Suprapubic skin (tissue), 4 donors: ENCODE measurements at regions not wholly inside any gene's neighbourhood (a gene's known extent, or its start where the extent isn't known, plus 50 kb on each side); places are given as distances from the start of the nearest gene placed in this dataset.

Source experiments
- DNase-seq, 2 donors: peaks; one replicate each; pipeline ENCODE4 v3.0.0-alpha.2; 2019; ENCODE audit warnings: low spot score in 2 of 2
- H3K27ac ChIP-seq: fragments of 200-600 bp; sonication (generic); one replicate; pipeline ENCODE4 v1.5.1; 2019
- H3K27me3 ChIP-seq: fragments of 200-600 bp; sonication (generic); one replicate; pipeline ENCODE4 v1.5.1; 2019
- H3K36me3 ChIP-seq: fragments of 200-600 bp; sonication (generic); one replicate; pipeline ENCODE4 v1.5.1; 2019
- H3K4me1 ChIP-seq: fragments of 200-600 bp; sonication (generic); one replicate; pipeline ENCODE4 v1.5.1; 2019
- H3K4me3 ChIP-seq: fragments of 200-600 bp; sonication (generic); one replicate; pipeline ENCODE4 v1.5.1; 2019; ENCODE audit warnings: mild to moderate bottlenecking
- H3K9me3 ChIP-seq: fragments of 200-600 bp; sonication (generic); one replicate; pipeline ENCODE4 v1.5.1; 2019
- EP300 ChIP-seq: sonication (generic); formaldehyde crosslinking; IDR thresholded peaks from one replicate; pipeline ENCODE4 v1.6.1; 2017; ENCODE audit warnings: antibody characterized with exemption
- POLR2AphosphoS5 ChIP-seq, 3 donors: sonication (generic); formaldehyde crosslinking; IDR thresholded peaks; one replicate each; pipeline ENCODE4 v1.6.1; 2017; ENCODE audit warnings: antibody characterized with exemption in 3 of 3
- WGBS: methylation state at CpG from one replicate; pipeline ENCODE4 v1.1.5; 2018; 5-methylcytosine and 5-hydroxymethylcytosine counted together
- TF ChIP-seq, protein P1 (sequence below), 2 donors: fragments of 200-600 bp in 1 of 2; fragments of 450-650 bp in 1 of 2; sonication (generic) in 1 of 2; IDR thresholded peaks; one replicate each; pipeline ENCODE4 v1.5.1; 2016 to 2019; ENCODE audit warnings: antibody characterized with exemption in 2 of 2, mild to moderate bottlenecking in 1 of 2, moderate library complexity in 1 of 2

DNA sequence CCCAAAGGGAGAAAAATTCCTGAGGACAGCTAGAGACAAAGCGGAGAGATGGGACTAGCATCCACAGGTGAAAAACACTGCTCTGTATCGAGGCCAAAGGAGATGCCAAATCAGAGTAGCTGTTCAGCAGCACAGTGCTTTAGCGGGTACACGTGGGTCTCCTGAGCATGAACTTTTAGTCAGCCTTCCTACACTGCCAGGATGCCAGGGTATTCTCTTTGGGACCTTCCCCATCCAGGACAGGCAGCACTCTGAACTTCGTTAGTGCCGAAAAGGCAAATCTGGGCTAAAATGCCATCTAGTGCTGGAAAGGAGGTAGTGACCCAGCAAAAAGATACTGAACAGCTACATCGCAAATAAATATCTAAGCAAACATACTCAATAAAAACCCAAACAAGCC, 64.9 kb downstream of the C6orf58 start:
- 39% methylated on average over 7 of the region's 7 CpGs for WGBS
- Histone ChIP-seq H3K27me3 (peaks cover 6% of the 10 kb centered on the region), H3K4me3 (no peak overlapping the region), H3K4me1 (no peaks in the 10 kb centered on the region), H3K36me3 (no peaks in the 10 kb centered on the region), H3K27ac (no peak overlapping the region), H3K9me3 (no peaks in the 10 kb centered on the region)
- DNase-seq: no peak
- no peak for TF ChIP-seq POLR2AphosphoS5 (IDR thresholded peaks at IDR 0.05)
- TF ChIP-seq, protein P1, sequence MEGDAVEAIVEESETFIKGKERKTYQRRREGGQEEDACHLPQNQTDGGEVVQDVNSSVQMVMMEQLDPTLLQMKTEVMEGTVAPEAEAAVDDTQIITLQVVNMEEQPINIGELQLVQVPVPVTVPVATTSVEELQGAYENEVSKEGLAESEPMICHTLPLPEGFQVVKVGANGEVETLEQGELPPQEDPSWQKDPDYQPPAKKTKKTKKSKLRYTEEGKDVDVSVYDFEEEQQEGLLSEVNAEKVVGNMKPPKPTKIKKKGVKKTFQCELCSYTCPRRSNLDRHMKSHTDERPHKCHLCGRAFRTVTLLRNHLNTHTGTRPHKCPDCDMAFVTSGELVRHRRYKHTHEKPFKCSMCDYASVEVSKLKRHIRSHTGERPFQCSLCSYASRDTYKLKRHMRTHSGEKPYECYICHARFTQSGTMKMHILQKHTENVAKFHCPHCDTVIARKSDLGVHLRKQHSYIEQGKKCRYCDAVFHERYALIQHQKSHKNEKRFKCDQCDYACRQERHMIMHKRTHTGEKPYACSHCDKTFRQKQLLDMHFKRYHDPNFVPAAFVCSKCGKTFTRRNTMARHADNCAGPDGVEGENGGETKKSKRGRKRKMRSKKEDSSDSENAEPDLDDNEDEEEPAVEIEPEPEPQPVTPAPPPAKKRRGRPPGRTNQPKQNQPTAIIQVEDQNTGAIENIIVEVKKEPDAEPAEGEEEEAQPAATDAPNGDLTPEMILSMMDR (IDR thresholded peaks at IDR 0.05): peak in 1 of 2 donors; percentile 48
- TF ChIP-seq EP300: no peak
